ENCODE measurements at regions not wholly inside any gene's neighbourhood (a gene's known extent, or its start where the extent isn't known, plus 50 kb on each side); places are given as distances from the start of the nearest gene placed in this dataset.

DNA sequence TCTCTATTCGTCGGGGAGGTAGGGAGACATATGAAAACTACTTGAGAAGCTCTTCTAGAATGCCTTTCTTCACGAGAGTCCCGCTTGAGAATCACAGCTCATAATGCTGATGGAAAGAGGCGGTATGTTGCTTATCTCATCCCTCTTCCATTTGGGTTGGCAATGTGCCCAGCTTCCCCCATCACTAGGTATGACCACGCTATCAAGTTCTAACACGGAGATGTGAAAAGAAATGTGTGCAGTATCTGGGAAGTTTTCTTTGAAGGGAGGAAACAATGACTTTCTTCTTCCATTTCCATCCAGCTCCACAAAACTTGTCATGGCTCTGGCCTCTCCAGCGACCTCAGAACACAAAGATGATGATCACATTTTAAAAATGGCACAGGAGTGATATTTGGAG is 742.4 kb downstream of the DCDC2C start:
- DNase-seq (ENCODE audit: low read depth, low spot score), result no peak
- Histone ChIP-seq H3K36me3 (ENCODE audit: insufficient read depth, insufficient read length, low read length) (no peaks in the 10 kb centered on the region), H3K9me3 (ENCODE audit: insufficient read depth, low read length) (no peaks in the 10 kb centered on the region), H3K4me1 (ENCODE audit: insufficient read depth, insufficient read length) (no peaks in the 10 kb centered on the region), H3K27me3 (ENCODE audit: insufficient read depth, insufficient read length) (no peaks in the 10 kb centered on the region), H3K9ac (ENCODE audit: insufficient read length, low read depth) (no peak overlapping the region), H3K4me3 (ENCODE audit: insufficient read length, low read depth) (no peak overlapping the region)
- TF ChIP-seq SUZ12 (IDR thresholded peaks at IDR 0.05; ENCODE audit: extremely low read depth, insufficient read depth, insufficient read length) (no peak), YY1 (IDR thresholded peaks at IDR 0.05; ENCODE audit: insufficient read depth, insufficient read length) (no peak), ZNF274 (IDR thresholded peaks at IDR 0.05; ENCODE audit: low read depth, low read length) (no peak)

DNA sequence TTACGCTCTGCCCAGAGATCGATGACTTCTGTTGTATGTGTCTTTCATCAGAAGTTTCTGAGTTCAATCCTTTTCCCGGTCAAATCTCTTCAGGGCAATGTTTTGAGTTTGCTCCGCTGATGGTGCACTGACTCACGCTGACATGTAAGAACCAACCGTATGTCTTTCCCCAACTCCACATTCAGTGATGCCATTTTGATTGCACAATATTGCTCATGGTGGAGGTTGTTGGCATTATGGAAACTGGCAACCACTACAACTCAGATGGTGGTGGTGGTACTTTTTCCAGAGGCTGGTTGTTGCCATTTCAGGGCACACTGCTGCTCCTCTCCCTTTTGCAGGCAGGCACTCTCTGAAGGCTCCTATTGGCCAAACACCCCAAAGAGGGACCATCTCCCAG is 751.5 kb downstream of the DCDC2C start:
- Histone ChIP-seq H3K9me3 (ENCODE audit: insufficient read depth, low read length) (no peaks in the 10 kb centered on the region), H3K27me3 (ENCODE audit: insufficient read depth, insufficient read length) (peaks cover 7% of the 10 kb centered on the region), H3K4me3 (ENCODE audit: insufficient read length, low read depth) (no peak overlapping the region), H3K36me3 (ENCODE audit: insufficient read depth, insufficient read length, low read length) (no peaks in the 10 kb centered on the region), H3K4me1 (ENCODE audit: insufficient read depth, insufficient read length) (no peaks in the 10 kb centered on the region), H3K9ac (ENCODE audit: insufficient read length, low read depth) (no peak overlapping the region)
- no peak for DNase-seq (ENCODE audit: low read depth, low spot score)
- TF ChIP-seq YY1 (IDR thresholded peaks at IDR 0.05; ENCODE audit: insufficient read depth, insufficient read length), result no peak
- TF ChIP-seq SUZ12 (IDR thresholded peaks at IDR 0.05; ENCODE audit: extremely low read depth, insufficient read depth, insufficient read length), result no peak
- TF ChIP-seq ZNF274 (IDR thresholded peaks at IDR 0.05; ENCODE audit: low read depth, low read length), result no peak

DNA sequence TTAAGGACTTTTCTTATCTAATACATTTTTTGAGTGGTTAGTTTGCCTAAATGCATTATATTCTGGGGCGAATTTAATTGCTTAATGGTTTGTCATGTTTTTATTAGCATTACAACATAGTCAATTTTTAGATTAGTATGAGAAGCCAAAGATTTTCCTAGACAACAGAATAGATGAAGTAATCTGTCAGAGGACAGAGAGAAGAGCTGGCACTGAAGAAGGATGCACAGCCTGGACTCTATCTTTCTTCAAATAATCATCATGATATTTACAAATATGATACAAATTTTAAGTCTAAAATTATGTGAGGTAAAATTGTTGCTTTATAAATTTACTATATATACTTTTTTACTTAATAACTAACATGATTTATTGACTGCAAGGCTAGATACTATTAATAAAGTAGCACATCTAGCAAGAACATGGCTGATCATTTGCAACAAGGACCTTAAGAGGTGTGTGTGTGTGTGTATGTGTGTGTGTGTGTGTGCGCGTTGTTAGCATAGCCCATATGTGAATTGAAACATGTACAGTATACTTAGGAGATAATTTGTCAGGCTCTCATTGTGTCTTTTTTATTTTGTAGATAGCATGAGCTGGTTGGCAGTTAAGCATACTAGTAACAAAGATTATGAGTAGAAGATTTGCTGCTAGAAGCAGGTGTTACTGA is 752.2 kb downstream of the DCDC2C start:
- Histone ChIP-seq H3K4me3 (ENCODE audit: insufficient read length, low read depth) (no peak overlapping the region), H3K36me3 (ENCODE audit: insufficient read depth, insufficient read length, low read length) (no peaks in the 10 kb centered on the region), H3K4me1 (ENCODE audit: insufficient read depth, insufficient read length) (no peaks in the 10 kb centered on the region), H3K9ac (ENCODE audit: insufficient read length, low read depth) (no peak overlapping the region), H3K27me3 (ENCODE audit: insufficient read depth, insufficient read length) (peaks cover 7% of the 10 kb centered on the region), H3K9me3 (ENCODE audit: insufficient read depth, low read length) (no peaks in the 10 kb centered on the region)
- DNase-seq (ENCODE audit: low read depth, low spot score), result no peak
- no peak for TF ChIP-seq ZNF274 (IDR thresholded peaks at IDR 0.05; ENCODE audit: low read depth, low read length)
- no peak for TF ChIP-seq SUZ12 (IDR thresholded peaks at IDR 0.05; ENCODE audit: extremely low read depth, insufficient read depth, insufficient read length)
- no peak for TF ChIP-seq YY1 (IDR thresholded peaks at IDR 0.05; ENCODE audit: insufficient read depth, insufficient read length)

DNA sequence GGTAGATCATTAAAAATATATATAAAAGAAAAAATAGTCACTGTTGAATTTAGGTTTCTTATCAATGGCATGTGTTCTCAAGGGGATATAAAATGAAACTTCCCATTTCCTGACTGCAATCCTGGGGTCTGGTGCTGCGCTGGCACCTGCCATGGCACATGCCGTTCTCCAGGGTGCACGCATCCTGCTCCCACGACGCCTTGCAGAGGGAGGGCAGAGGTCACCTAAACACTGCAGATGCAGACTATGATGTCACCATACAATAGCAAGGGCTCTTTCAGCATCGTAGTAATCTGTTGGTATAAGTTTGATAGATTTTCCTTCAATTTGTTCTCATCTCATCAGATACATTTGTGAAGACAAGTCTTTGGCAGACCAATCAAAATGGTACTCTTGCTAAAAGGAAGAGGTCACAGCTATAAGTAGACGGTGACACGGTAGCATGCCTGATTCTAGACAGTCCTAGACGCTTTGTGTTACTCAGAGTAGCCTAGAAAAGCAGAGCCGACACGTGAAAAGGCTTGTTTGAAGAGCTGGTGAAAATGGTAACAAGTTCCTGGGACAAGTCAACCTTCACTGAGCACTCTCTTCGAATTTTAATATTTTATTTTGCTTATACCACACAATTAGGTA is 761.4 kb downstream of the DCDC2C start:
- Histone ChIP-seq H3K27me3 (ENCODE audit: insufficient read depth, insufficient read length) (no peaks in the 10 kb centered on the region), H3K36me3 (ENCODE audit: insufficient read depth, insufficient read length, low read length) (no peaks in the 10 kb centered on the region), H3K9ac (ENCODE audit: insufficient read length, low read depth) (no peak overlapping the region), H3K4me3 (ENCODE audit: insufficient read length, low read depth) (no peak overlapping the region), H3K9me3 (ENCODE audit: insufficient read depth, low read length) (no peaks in the 10 kb centered on the region), H3K4me1 (ENCODE audit: insufficient read depth, insufficient read length) (no peaks in the 10 kb centered on the region)
- TF ChIP-seq SUZ12 (IDR thresholded peaks at IDR 0.05; ENCODE audit: extremely low read depth, insufficient read depth, insufficient read length), result no peak
- no peak for DNase-seq (ENCODE audit: low read depth, low spot score)

DNA sequence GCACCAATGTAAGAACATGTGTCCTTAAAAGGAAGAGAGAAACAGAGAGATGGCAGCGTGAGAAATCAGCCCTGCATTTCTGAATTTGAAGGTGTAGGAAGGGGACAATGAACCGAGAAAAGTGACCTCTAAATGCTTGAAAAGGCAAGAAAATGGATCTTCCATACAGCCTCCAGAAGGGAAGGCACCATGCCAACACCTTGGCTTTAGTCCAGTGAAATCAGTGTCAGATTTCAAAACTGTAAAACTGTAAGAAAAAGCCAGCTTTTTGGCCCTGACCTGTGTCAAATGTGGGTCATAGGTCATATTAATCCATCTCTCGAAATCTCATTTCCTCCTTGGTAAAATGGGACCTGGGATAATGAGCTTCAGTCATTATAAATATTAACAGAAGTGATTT is 762.3 kb downstream of the DCDC2C start:
- Histone ChIP-seq H3K36me3 (ENCODE audit: insufficient read depth, insufficient read length, low read length) (no peaks in the 10 kb centered on the region), H3K27me3 (ENCODE audit: insufficient read depth, insufficient read length) (no peaks in the 10 kb centered on the region), H3K4me3 (ENCODE audit: insufficient read length, low read depth) (no peak overlapping the region), H3K9ac (ENCODE audit: insufficient read length, low read depth) (no peak overlapping the region), H3K4me1 (ENCODE audit: insufficient read depth, insufficient read length) (no peaks in the 10 kb centered on the region), H3K9me3 (ENCODE audit: insufficient read depth, low read length) (no peaks in the 10 kb centered on the region)
- DNase-seq (ENCODE audit: low read depth, low spot score), result no peak
- no peak for TF ChIP-seq ZNF274 (IDR thresholded peaks at IDR 0.05; ENCODE audit: low read depth, low read length)

DNA sequence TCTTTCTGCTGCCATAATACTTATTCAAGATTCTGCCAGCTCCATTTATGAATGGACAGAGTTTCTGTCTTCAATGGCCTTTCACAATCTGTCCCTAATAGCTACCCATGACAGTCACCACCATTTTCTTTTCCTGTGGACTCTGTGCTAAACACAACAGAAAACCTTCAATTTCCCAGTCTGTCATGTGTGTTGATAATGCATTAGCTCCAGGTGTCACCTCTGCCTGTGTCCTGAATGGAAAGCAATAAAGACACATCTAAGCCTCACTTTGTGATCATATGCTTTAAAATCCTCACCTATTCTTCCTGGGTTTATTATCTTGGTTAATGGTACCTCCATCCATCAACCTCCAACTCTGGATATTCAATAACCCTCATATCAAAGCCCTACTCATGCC is 772.2 kb downstream of the DCDC2C start:
- no peak for DNase-seq (ENCODE audit: low read depth, low spot score)
- TF ChIP-seq SUZ12 (IDR thresholded peaks at IDR 0.05; ENCODE audit: extremely low read depth, insufficient read depth, insufficient read length) (no peak), ZNF274 (IDR thresholded peaks at IDR 0.05; ENCODE audit: low read depth, low read length) (no peak), YY1 (IDR thresholded peaks at IDR 0.05; ENCODE audit: insufficient read depth, insufficient read length) (no peak)

DNA sequence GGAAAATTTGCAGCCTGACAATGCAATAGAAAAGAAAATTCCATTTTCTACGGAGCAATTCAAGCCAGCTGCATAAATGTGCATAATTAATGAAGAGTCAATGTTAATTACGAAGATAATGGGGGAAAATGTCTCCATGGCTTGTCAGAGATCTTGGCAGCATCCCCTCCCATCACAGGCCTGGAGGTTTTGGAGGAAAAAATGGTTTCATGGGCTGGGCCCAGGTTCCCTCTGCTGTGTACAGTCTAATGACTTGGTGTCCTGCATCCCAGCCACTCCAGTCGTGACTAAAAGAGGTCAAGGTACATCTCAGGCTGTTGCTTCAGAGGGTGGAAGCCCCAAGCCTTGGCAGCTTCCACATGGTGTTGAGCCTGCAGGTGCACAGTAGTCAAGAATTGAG is 779.7 kb downstream of the DCDC2C start:
- Histone ChIP-seq H3K4me1 (ENCODE audit: insufficient read depth, insufficient read length) (no peaks in the 10 kb centered on the region), H3K4me3 (ENCODE audit: insufficient read length, low read depth) (no peak overlapping the region), H3K27me3 (ENCODE audit: insufficient read depth, insufficient read length) (no peaks in the 10 kb centered on the region), H3K9ac (ENCODE audit: insufficient read length, low read depth) (no peak overlapping the region), H3K9me3 (ENCODE audit: insufficient read depth, low read length) (peaks cover 5% of the 10 kb centered on the region; the same call in 1 of the 2 replicates), H3K36me3 (ENCODE audit: insufficient read depth, insufficient read length, low read length) (no peaks in the 10 kb centered on the region)
- TF ChIP-seq YY1 (IDR thresholded peaks at IDR 0.05; ENCODE audit: insufficient read depth, insufficient read length) (no peak), ZNF274 (IDR thresholded peaks at IDR 0.05; ENCODE audit: low read depth, low read length) (no peak), SUZ12 (IDR thresholded peaks at IDR 0.05; ENCODE audit: extremely low read depth, insufficient read depth, insufficient read length) (no peak)
- no peak for DNase-seq (ENCODE audit: low read depth, low spot score)

More for the DNA sequence above, 772.2 kb downstream of the DCDC2C start:
- H3K36me3 ChIP-seq (ENCODE audit: insufficient read depth, insufficient read length, low read length), result no peaks in the 10 kb centered on the region
- no peak overlapping the region for H3K9ac ChIP-seq (ENCODE audit: insufficient read length, low read depth)
- no peaks in the 10 kb centered on the region for H3K27me3 ChIP-seq (ENCODE audit: insufficient read depth, insufficient read length)
- no peaks in the 10 kb centered on the region for H3K4me1 ChIP-seq (ENCODE audit: insufficient read depth, insufficient read length)
- H3K4me3 ChIP-seq (ENCODE audit: insufficient read length, low read depth), result no peak overlapping the region
- no peaks in the 10 kb centered on the region for H3K9me3 ChIP-seq (ENCODE audit: insufficient read depth, low read length)
